NCI-H82 treated with DMSO at 0.1 percent for 48 hours (cell line): ENCODE measurements at regions not wholly inside any gene's neighbourhood (a gene's known extent, or its start where the extent isn't known, plus 50 kb on each side); places are given as distances from the start of the nearest gene placed in this dataset.

ENCODE experiments used
- DNase-seq: peaks from one replicate; lab custom pipeline; 2025; ENCODE audit not compliant: unreplicated experiment; lab: John Stamatoyannopoulos, UW

GRCh38 chr22:22098457-22099193 lies 116.0 kb upstream of the TOP3B start:
- no peak for DNase-seq

GRCh38 chr22:22097727-22098228 lies 115.2 kb upstream of the TOP3B start:
- DNase-seq = no peak

GRCh38 chr22:22094921-22095320 lies 112.3 kb upstream of the TOP3B start:
- no peak for DNase-seq

- DNase-seq = no peak
Measured at GRCh38 chr22:22094514-22094913, 111.9 kb upstream of the TOP3B start.

GRCh38 chr22:22093743-22094142 lies 111.2 kb upstream of the TOP3B start:
- no peak for DNase-seq

- DNase-seq = no peak
Measured at GRCh38 chr22:22092974-22093373, 110.4 kb upstream of the TOP3B start.

- no peak for DNase-seq
Measured at GRCh38 chr22:22092101-22092500, 109.5 kb upstream of the TOP3B start.

- no peak for DNase-seq
Measured at GRCh38 chr22:22091400-22091878, 108.9 kb upstream of the TOP3B start.

GRCh38 chr22:22090650-22091399 lies 108.2 kb upstream of the TOP3B start:
- no peak for DNase-seq

GRCh38 chr22:22089459-22090308 lies 107.1 kb upstream of the TOP3B start:
- no peak for DNase-seq

GRCh38 chr22:22088658-22089458 lies 106.3 kb upstream of the TOP3B start:
- DNase-seq = no peak

- DNase-seq = no peak
Measured at GRCh38 chr22:22087854-22088657, 105.5 kb upstream of the TOP3B start.

GRCh38 chr22:22086501-22087158 lies 104.0 kb upstream of the TOP3B start:
- DNase-seq = no peak

GRCh38 chr22:22085702-22086500 lies 103.3 kb upstream of the TOP3B start:
- no peak for DNase-seq

- DNase-seq = no peak
Measured at GRCh38 chr22:22084089-22084711, 101.6 kb upstream of the TOP3B start.

GRCh38 chr22:22082960-22083359 lies 100.4 kb upstream of the TOP3B start:
- no peak for DNase-seq

GRCh38 chr22:22082229-22082835 lies 99.7 kb upstream of the TOP3B start:
- DNase-seq = no peak
